Karpas-422 (cell line): ENCODE measurements at regions not wholly inside any gene's neighbourhood (a gene's known extent, or its start where the extent isn't known, plus 50 kb on each side); places are given as distances from the start of the nearest gene placed in this dataset.
A peak's percentile ranks its signal among the peaks of the same experiment; 100 is the strongest.

Experiments used
- DNase-seq: peaks from one replicate; pipeline ENCODE4 v3.0.0-alpha.2; 2015
- H2AFZ ChIP-seq: fragments of 200-600 bp; sonication (generic); 2 replicates; pipeline ENCODE4 v1.6.1; 2014; ENCODE audit warnings: antibody characterized with exemption, low read length, mixed read lengths
- H3K27ac ChIP-seq: fragments of 200-600 bp; sonication (generic); 2 replicates; pipeline ENCODE4 v1.5.1; 2014; ENCODE audit warnings: mild to moderate bottlenecking, low read length, moderate library complexity
- H3K27me3 ChIP-seq: fragments of 200-600 bp; sonication (generic); 2 replicates; pipeline ENCODE4 v1.6.1; 2014; ENCODE audit warnings: low read length, mixed read lengths
- H3K36me3 ChIP-seq: fragments of 200-600 bp; sonication (generic); 2 replicates; pipeline ENCODE4 v1.6.1; 2014; ENCODE audit warnings: low read length, mixed read lengths; ENCODE audit not compliant: insufficient read depth
- H3K4me1 ChIP-seq: fragments of 200-600 bp; sonication (generic); 2 replicates; pipeline ENCODE4 v1.6.1; 2014; ENCODE audit warnings: mild to moderate bottlenecking, low read length, mixed read lengths
- H3K4me2 ChIP-seq: fragments of 200-600 bp; sonication (generic); 2 replicates; pipeline ENCODE4 v1.6.1; 2014; ENCODE audit warnings: low read length, low read depth, mild to moderate bottlenecking; ENCODE audit not compliant: poor library complexity, severe bottlenecking
- H3K4me3 ChIP-seq: fragments of 200-600 bp; sonication (generic); 2 replicates; pipeline ENCODE4 v1.5.1; 2014; ENCODE audit warnings: mild to moderate bottlenecking, antibody characterized with exemption, low read length, mixed read lengths
- H3K79me2 ChIP-seq: fragments of 200-600 bp; sonication (generic); 2 replicates; pipeline ENCODE4 v1.6.1; 2014; ENCODE audit warnings: mild to moderate bottlenecking, low read length, mixed read lengths
- H3K9ac ChIP-seq: fragments of 200-600 bp; sonication (generic); 2 replicates; pipeline ENCODE4 v1.6.0; 2014; ENCODE audit warnings: low read length
- H3K9me2 ChIP-seq: fragments of 200-600 bp; sonication (generic), shearing (Covaris generic); replicated peaks from 2 replicates; pipeline ENCODE4 v1.6.0; 2014; ENCODE audit warnings: mild to moderate bottlenecking, low read length, moderate library complexity; ENCODE audit not compliant: insufficient read depth
- H3K9me3 ChIP-seq: fragments of 300-700, 200-600 bp; sonication (generic); 2 replicates; pipeline ENCODE4 v1.6.1; 2014; ENCODE audit warnings: low read length, mixed read lengths
- H4K20me1 ChIP-seq: fragments of 200-600 bp; sonication (generic); 2 replicates; pipeline ENCODE4 v1.6.1; 2014; ENCODE audit warnings: mild to moderate bottlenecking, antibody characterized with exemption, low read length, low read depth; ENCODE audit not compliant: insufficient read depth

DNA sequence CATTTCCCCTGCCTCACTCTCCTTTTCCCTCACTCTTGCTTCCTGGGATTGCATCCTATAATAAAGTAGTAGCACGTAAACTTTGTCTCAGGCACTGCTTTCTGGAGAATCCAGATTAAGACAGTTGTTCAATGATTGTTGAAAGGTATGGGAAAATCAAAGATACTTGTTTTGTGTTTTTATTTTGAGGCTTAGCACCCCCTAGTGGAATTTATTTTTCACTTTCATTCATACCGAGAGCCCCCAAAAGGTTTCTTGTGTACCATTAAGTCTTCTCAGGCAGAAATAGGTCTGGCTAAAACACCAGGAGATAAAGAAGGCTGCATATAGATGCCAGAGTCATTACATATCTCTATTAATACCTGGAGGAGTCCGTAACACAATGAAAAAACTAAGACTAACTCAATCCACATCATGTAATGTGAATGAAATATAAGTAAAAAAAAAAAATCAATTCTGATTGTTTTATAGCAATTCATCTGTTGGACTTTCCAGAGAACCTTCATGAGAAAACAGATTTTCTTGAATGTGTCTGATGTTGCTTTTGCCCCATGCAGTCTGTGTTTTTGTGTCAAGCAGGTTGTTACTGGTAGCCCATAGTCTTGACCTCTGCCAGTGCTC lies 103.5 kb downstream of the RPE65 start:
- no peaks in the 10 kb centered on the region for H3K9me3 ChIP-seq
- no peaks in the 10 kb centered on the region for H4K20me1 ChIP-seq
- no peaks in the 10 kb centered on the region for H3K36me3 ChIP-seq
- H3K27me3 ChIP-seq: no peaks in the 10 kb centered on the region
- DNase-seq: peak; percentile 62
- H3K9me2 ChIP-seq: no peaks in the 10 kb centered on the region
- H3K9ac ChIP-seq: no peak overlapping the region
- H3K4me2 ChIP-seq: no peak overlapping the region
- no peaks in the 10 kb centered on the region for H3K4me1 ChIP-seq
- no peaks in the 10 kb centered on the region for H3K79me2 ChIP-seq
- H3K27ac ChIP-seq: no peak overlapping the region
- no peak overlapping the region for H2AFZ ChIP-seq
- no peak overlapping the region for H3K4me3 ChIP-seq

DNA sequence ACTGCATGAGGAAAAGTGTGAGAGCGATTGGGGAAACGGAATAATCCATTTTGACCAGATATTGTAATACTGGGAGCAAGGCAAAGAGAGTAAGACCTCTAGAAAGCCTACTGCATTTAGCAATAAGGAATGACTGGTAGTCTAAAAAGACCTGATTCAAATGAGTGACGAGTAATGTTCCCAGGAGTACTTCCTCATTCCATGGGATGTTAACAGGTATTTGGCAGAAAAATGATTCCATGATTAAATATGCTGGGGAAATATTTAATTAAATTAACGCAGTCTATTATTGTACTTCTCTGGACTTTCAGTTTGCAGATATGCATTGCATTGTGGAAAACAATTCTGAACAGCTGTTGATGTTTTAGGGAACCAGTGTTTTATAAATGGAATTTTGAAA lies 105.5 kb downstream of the RPE65 start:
- H3K36me3 ChIP-seq: no peaks in the 10 kb centered on the region
- H4K20me1 ChIP-seq: no peaks in the 10 kb centered on the region
- H3K4me3 ChIP-seq: no peak overlapping the region
- H3K27ac ChIP-seq: no peak overlapping the region
- H3K4me1 ChIP-seq: no peaks in the 10 kb centered on the region
- no peaks in the 10 kb centered on the region for H3K9me3 ChIP-seq
- H3K9ac ChIP-seq: no peak overlapping the region
- no peak for DNase-seq
- H3K79me2 ChIP-seq: no peaks in the 10 kb centered on the region
- no peaks in the 10 kb centered on the region for H3K9me2 ChIP-seq
- no peak overlapping the region for H2AFZ ChIP-seq
- H3K4me2 ChIP-seq: no peak overlapping the region
- H3K27me3 ChIP-seq: no peaks in the 10 kb centered on the region

DNA sequence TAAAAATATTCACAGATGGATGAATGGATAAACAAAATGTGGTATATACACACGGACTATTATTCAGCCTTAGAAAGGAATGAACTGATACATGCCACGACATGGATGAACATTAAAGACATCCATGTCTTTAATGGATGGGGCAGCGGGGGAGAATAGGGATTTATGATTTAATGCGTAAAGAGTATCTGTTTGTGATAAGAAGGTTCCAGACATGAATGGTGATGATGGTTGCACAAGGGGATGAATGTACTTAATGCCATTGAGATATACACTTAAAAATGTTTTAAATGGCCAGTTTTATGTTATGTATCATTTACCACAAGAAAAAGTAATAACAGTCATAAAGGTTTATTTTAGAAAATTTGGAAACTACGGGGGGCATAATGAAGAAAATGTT lies 108.6 kb upstream of the WLS start:
- Histone ChIP-seq H3K4me3 (no peak overlapping the region), H3K4me1 (no peaks in the 10 kb centered on the region), H4K20me1 (no peaks in the 10 kb centered on the region), H3K9me3 (no peaks in the 10 kb centered on the region), H3K9me2 (no peaks in the 10 kb centered on the region), H3K9ac (no peak overlapping the region), H3K27me3 (no peaks in the 10 kb centered on the region), H3K4me2 (no peak overlapping the region), H2AFZ (no peak overlapping the region), H3K27ac (no peak overlapping the region), H3K79me2 (no peaks in the 10 kb centered on the region), H3K36me3 (no peaks in the 10 kb centered on the region)
- no peak for DNase-seq

DNA sequence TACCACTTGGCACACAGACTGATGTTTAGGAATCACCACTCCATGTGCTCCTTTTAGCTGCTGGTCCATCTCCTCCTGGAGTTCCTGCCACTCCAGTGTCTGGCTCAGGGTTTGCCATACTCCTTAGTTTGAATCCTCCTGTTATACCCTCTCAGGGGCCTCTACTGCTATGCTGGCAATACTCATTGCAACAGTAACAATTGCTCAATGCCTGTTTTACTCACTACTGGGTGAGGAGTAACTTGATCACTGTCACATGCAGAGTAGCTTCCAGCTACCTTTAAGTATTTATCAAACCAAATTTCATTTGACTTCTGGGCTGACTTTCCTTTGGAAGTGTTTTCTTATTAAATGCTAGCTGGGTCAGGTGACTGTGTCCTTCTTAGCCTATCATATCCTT lies 107.2 kb upstream of the WLS start:
- no peaks in the 10 kb centered on the region for H4K20me1 ChIP-seq
- no peak for DNase-seq
- H3K36me3 ChIP-seq: no peaks in the 10 kb centered on the region
- no peak overlapping the region for H2AFZ ChIP-seq
- H3K27ac ChIP-seq: no peak overlapping the region
- H3K9me3 ChIP-seq: no peaks in the 10 kb centered on the region
- no peak overlapping the region for H3K4me2 ChIP-seq
- no peak overlapping the region for H3K4me3 ChIP-seq
- H3K27me3 ChIP-seq: no peaks in the 10 kb centered on the region
- no peaks in the 10 kb centered on the region for H3K4me1 ChIP-seq
- H3K9me2 ChIP-seq: no peaks in the 10 kb centered on the region
- H3K79me2 ChIP-seq: no peaks in the 10 kb centered on the region
- H3K9ac ChIP-seq: no peak overlapping the region

DNA sequence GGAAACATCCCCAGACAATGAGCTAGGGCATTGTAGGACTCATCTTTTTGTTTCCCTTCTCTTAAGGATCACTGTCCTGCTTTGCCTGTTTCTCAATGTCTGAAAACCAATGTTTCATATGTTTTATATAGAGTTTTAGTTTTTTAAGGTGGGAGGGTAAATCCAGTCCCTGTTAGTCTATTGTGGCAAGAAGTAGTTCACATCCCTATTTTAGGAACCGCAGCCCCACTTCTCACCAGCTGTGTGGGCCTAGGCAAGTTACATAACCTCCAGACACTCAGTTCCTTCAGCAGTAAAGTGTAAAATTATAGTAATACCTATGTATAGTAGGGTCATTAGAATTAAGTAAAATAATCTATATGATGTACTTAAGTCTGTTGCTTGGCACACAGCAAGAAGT lies 105.8 kb upstream of the WLS start:
- Histone ChIP-seq H3K9me2 (no peaks in the 10 kb centered on the region), H3K79me2 (no peaks in the 10 kb centered on the region), H3K27me3 (no peaks in the 10 kb centered on the region), H3K27ac (no peak overlapping the region), H3K36me3 (no peaks in the 10 kb centered on the region), H3K9me3 (no peaks in the 10 kb centered on the region), H2AFZ (no peak overlapping the region), H3K4me2 (no peak overlapping the region), H3K4me3 (no peak overlapping the region), H3K4me1 (no peaks in the 10 kb centered on the region), H4K20me1 (no peaks in the 10 kb centered on the region), H3K9ac (no peak overlapping the region)
- DNase-seq: no peak

DNA sequence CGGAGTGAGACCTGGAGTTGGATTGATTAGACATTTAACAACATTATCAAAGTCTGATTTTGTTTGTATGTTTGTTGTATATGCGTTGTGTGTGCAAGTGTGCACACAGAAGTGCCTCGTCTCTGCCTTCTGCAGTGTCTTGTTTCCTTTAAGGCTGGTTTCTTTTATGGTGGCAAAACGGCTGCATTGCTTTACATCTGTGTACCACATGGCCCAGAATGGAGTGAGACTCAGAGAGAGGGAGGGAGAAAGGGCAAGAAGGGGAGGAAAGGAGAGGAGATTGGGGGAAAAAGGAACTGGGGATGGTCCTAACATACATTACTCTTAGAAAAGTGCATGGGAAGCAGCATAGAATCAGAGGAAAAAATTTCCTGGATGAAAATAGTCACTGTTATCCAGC lies 99.7 kb upstream of the WLS start:
- DNase-seq: no peak
- no peak overlapping the region for H2AFZ ChIP-seq
- H4K20me1 ChIP-seq: no peaks in the 10 kb centered on the region
- no peaks in the 10 kb centered on the region for H3K9me3 ChIP-seq
- H3K9ac ChIP-seq: no peak overlapping the region
- no peak overlapping the region for H3K4me2 ChIP-seq
- no peaks in the 10 kb centered on the region for H3K79me2 ChIP-seq
- H3K4me1 ChIP-seq: no peaks in the 10 kb centered on the region
- no peak overlapping the region for H3K27ac ChIP-seq
- H3K9me2 ChIP-seq: no peaks in the 10 kb centered on the region
- no peak overlapping the region for H3K4me3 ChIP-seq
- no peaks in the 10 kb centered on the region for H3K27me3 ChIP-seq
- no peaks in the 10 kb centered on the region for H3K36me3 ChIP-seq

DNA sequence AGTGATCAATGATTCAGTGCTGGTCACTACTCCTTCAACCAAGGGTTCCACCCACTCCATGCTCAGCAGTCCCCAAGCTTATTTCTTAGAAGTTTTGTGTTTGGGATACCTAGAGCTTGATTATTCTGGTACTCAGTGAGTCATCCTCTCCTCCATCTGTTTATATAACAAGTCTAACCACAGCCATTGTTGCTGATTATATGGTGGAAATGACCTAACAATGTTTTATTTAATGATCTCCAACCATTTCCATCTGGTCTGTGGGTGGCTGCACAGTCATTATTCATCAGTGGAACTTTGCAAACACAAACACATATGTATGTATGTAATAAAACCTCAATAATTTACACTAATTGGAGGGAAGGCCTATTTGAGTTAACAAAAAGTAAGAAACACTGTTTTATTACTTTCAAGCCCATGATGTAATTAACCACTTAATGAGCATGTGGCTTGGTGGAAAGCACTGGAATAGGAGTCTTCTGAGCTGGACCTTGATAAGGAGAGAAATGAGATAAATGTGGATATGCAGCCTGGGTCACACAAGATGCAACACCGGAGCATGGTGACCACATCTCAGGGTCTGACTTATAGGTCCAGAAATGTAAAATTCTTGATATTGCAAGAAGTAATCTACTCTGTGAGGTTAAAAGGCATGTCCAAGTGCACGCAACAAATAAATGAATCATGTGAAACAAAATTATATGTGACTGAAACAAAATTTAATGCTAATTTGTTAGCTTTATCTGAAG lies 99.0 kb upstream of the WLS start:
- H3K4me3 ChIP-seq: no peak overlapping the region
- no peaks in the 10 kb centered on the region for H4K20me1 ChIP-seq
- no peaks in the 10 kb centered on the region for H3K9me3 ChIP-seq
- no peak overlapping the region for H3K27ac ChIP-seq
- no peak overlapping the region for H3K4me2 ChIP-seq
- H3K9ac ChIP-seq: no peak overlapping the region
- DNase-seq: no peak
- H3K9me2 ChIP-seq: no peaks in the 10 kb centered on the region
- H2AFZ ChIP-seq: no peak overlapping the region
- no peaks in the 10 kb centered on the region for H3K79me2 ChIP-seq
- H3K36me3 ChIP-seq: no peaks in the 10 kb centered on the region
- no peaks in the 10 kb centered on the region for H3K4me1 ChIP-seq
- H3K27me3 ChIP-seq: no peaks in the 10 kb centered on the region

DNA sequence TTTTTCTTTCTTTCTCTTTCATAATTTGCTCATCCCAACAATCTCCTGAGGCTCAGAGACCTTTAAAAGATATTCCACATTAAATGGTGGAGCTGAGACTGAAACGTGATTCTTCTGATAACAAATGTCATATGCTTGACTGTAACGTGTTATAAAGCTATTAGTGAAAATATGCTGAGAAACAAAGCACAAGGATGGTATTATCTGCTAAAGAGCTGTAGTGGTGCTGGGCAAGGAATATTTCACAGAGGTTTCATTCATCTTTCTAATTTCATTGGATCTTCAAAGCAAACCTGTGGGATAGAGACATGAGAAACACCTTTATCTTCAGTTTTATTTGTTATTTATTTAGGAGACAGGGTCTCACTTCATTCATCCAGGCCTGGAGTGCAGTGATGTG lies 98.1 kb upstream of the WLS start:
- H3K9ac ChIP-seq: no peak overlapping the region
- no peaks in the 10 kb centered on the region for H3K9me2 ChIP-seq
- H3K36me3 ChIP-seq: no peaks in the 10 kb centered on the region
- H3K79me2 ChIP-seq: no peaks in the 10 kb centered on the region
- H3K4me1 ChIP-seq: no peaks in the 10 kb centered on the region
- DNase-seq: no peak
- no peaks in the 10 kb centered on the region for H3K27me3 ChIP-seq
- H3K27ac ChIP-seq: no peak overlapping the region
- H4K20me1 ChIP-seq: no peaks in the 10 kb centered on the region
- no peak overlapping the region for H3K4me2 ChIP-seq
- H3K4me3 ChIP-seq: no peak overlapping the region
- H2AFZ ChIP-seq: no peak overlapping the region
- H3K9me3 ChIP-seq: no peaks in the 10 kb centered on the region
